Neural crest cell (in vitro differentiated cells): ENCODE measurements at regions not wholly inside any gene's neighbourhood (a gene's known extent, or its start where the extent isn't known, plus 50 kb on each side); places are given as distances from the start of the nearest gene placed in this dataset.

Source experiments
- DNase-seq: peaks from one replicate; pipeline ENCODE4 v3.0.0; 2021; ENCODE audit warnings: low read depth, mixed read lengths, low spot score
- H3K27ac Mint-ChIP-seq: one replicate; pipeline ENCODE4 v1.8.0; 2021; ENCODE audit warnings: mild to moderate bottlenecking, mixed read lengths; ENCODE audit not compliant: unreplicated experiment
- H3K27me3 Mint-ChIP-seq: 2 replicates; pipeline ENCODE4 v1.8.0; 2021; ENCODE audit warnings: low read depth, mild to moderate bottlenecking, mixed read lengths
- H3K36me3 Mint-ChIP-seq: 2 replicates; pipeline ENCODE4 v1.8.0; 2021; ENCODE audit warnings: low read depth, mild to moderate bottlenecking, mixed read lengths
- H3K4me1 Mint-ChIP-seq: 2 replicates; pipeline ENCODE4 v1.8.0; 2021; ENCODE audit warnings: mixed read lengths
- H3K4me3 Mint-ChIP-seq: one replicate; pipeline ENCODE4 v1.8.0; 2021; ENCODE audit warnings: mild to moderate bottlenecking, mixed read lengths
- H3K9me3 Mint-ChIP-seq: 2 replicates; pipeline ENCODE4 v1.8.0; 2021; ENCODE audit warnings: mixed read lengths
- TF ChIP-seq, protein P1 (sequence below): fragments of 200-600 bp; sonication (generic); conservative IDR thresholded peaks from 2 replicates; pipeline ENCODE4 v1.5.0; 2021; ENCODE audit warnings: antibody characterized with exemption, mild to moderate bottlenecking

DNA sequence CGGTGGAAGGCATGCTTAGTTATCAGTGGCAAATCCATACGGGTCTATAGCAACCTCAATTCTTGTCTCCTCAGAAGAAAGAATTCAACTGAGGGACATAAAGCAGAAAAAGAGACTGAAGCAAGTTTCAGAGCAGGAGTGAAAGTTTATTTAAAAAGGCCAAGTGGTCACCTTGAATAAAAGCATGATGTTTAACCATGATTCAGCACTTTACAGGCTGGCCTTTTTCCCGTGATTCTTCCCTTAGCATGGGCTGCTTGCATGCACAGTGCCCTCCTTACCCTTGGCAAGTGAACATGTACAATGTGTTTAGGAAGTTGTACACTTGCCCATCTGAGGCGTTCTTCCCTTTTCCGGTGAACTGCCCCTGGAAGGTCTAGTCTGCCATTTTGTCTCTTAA is 225.3 kb downstream of the ATP23 start:
- H3K4me1 Mint-ChIP-seq = peaks cover 15% of the 10 kb centered on the region
- no peaks in the 10 kb centered on the region for H3K36me3 Mint-ChIP-seq
- DNase-seq = no peak
- TF ChIP-seq, protein P1, sequence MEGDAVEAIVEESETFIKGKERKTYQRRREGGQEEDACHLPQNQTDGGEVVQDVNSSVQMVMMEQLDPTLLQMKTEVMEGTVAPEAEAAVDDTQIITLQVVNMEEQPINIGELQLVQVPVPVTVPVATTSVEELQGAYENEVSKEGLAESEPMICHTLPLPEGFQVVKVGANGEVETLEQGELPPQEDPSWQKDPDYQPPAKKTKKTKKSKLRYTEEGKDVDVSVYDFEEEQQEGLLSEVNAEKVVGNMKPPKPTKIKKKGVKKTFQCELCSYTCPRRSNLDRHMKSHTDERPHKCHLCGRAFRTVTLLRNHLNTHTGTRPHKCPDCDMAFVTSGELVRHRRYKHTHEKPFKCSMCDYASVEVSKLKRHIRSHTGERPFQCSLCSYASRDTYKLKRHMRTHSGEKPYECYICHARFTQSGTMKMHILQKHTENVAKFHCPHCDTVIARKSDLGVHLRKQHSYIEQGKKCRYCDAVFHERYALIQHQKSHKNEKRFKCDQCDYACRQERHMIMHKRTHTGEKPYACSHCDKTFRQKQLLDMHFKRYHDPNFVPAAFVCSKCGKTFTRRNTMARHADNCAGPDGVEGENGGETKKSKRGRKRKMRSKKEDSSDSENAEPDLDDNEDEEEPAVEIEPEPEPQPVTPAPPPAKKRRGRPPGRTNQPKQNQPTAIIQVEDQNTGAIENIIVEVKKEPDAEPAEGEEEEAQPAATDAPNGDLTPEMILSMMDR = no peak
- H3K27me3 Mint-ChIP-seq = no peaks in the 10 kb centered on the region
- no peak overlapping the region for H3K4me3 Mint-ChIP-seq
- H3K9me3 Mint-ChIP-seq = peaks cover 3% of the 10 kb centered on the region
- H3K27ac Mint-ChIP-seq = no peak overlapping the region

- TF ChIP-seq, protein P1 = no peak
- no peak overlapping the region for H3K27ac Mint-ChIP-seq
- no peak for DNase-seq
- H3K4me1 Mint-ChIP-seq = peaks cover 19% of the 10 kb centered on the region
- peaks cover 3% of the 10 kb centered on the region for H3K9me3 Mint-ChIP-seq
- H3K4me3 Mint-ChIP-seq = no peak overlapping the region
- H3K36me3 Mint-ChIP-seq = no peaks in the 10 kb centered on the region
- no peaks in the 10 kb centered on the region for H3K27me3 Mint-ChIP-seq
Observed at GRCh38 chr12:58167622-58168021, 226.3 kb downstream of the ATP23 start.

GRCh38 chr12:58169826-58170225 is 228.5 kb downstream of the ATP23 start:
- Mint-ChIP-seq H3K27ac (peak overlapping the region; percentile 59), H3K36me3 (peaks cover 2% of the 10 kb centered on the region), H3K27me3 (no peaks in the 10 kb centered on the region), H3K9me3 (peaks cover 3% of the 10 kb centered on the region), H3K4me1 (peaks cover 19% of the 10 kb centered on the region), H3K4me3 (no peak overlapping the region)
- no peak for DNase-seq
- TF ChIP-seq, protein P1 = no peak

DNA sequence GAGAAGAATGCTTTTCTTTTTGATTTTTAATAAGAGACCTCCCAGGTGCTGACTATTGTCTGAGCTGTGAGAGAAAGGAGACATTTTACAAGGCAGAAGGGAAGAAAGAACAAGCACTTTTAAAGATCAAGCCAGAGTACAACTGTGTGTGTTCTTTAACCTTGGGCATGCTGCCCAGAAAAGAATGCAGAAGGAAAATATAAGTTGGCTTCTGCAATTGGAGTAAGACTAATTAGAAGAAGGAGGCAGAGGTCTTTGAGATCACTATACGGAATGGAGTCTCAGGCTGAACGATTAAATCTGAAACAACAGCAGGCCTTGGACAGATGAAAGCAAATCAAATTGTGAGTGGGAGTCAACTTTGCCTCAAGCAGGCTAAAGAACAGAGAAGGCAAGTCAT is 230.5 kb downstream of the ATP23 start:
- TF ChIP-seq, protein P1 = no peak
- Mint-ChIP-seq H3K36me3 (peaks cover 2% of the 10 kb centered on the region), H3K27ac (no peak overlapping the region), H3K4me3 (no peak overlapping the region), H3K4me1 (peaks cover 19% of the 10 kb centered on the region), H3K27me3 (peaks cover 2% of the 10 kb centered on the region), H3K9me3 (peaks cover 3% of the 10 kb centered on the region)
- no peak for DNase-seq

GRCh38 chr12:58172433-58173073 is 231.2 kb downstream of the ATP23 start:
- Mint-ChIP-seq H3K27ac (no peak overlapping the region), H3K9me3 (peaks cover 3% of the 10 kb centered on the region), H3K27me3 (peaks cover 2% of the 10 kb centered on the region), H3K4me3 (no peak overlapping the region), H3K4me1 (peaks cover 19% of the 10 kb centered on the region), H3K36me3 (peaks cover 2% of the 10 kb centered on the region)
- no peak for DNase-seq
- TF ChIP-seq, protein P1 = no peak
